K562 (cell line): ENCODE measurements at regions not wholly inside any gene's neighbourhood (a gene's known extent, or its start where the extent isn't known, plus 50 kb on each side); places are given as distances from the start of the nearest gene placed in this dataset.

Experiments
- ATAC-seq: fragments of 200-7000 bp; cut with Tn5 transposase; 3 replicates; pipeline ENCODE4 v1.9.1; 2020; ENCODE audit warnings: moderate library complexity
- BruUV-seq: library from RNA; stranded (reverse); fragments of 400-500 nt; replicated peaks from 2 replicates; lab custom pipeline; 2021; lab: Mats Ljungman, UMichigan
- CTCF ChIA-PET: fragments of 300-600 bp; formaldehyde crosslinking; extraction: SDS; loops from one replicate; lab custom pipeline; 2021; ENCODE audit warnings: low intra/inter-chr PET ratio; lab: Yijun Ruan, JAX
- POLR2A ChIA-PET: fragments of 300-600, 350-650 bp; sonication (Branson Sonifier 250); formaldehyde crosslinking; extraction: SDS; loops from one replicate; lab custom pipeline; 2021; ENCODE audit warnings: antibody characterized with exemption, inconsistent platforms; lab: Yijun Ruan, JAX
- DNase-seq, 4 experiments: peaks; one replicate each; pipeline versions ENCODE4 v3.0.0 to v3.0.0-alpha.2; 2011 to 2018; ENCODE audit warnings: low spot score in 3 of 4, mixed read lengths in 3 of 4; ENCODE audit errors: extremely low read depth in 1 of 4
- FAIRE-seq: peaks from 2 replicates; lab custom pipeline; 2011; peaks lifted over from hg19 to GRCh38; lab: Jason Lieb, UNC
- H2AFZ ChIP-seq: 2 replicates; pipeline ENCODE4 v1.6.0; 2011; ENCODE audit warnings: low read depth, low read length, control low read depth, inconsistent platforms
- H3K27ac ChIP-seq: fragments of 200-600 bp; 3 replicates; pipeline ENCODE4 v1.8.0; 2011; ENCODE audit warnings: low read depth, mild to moderate bottlenecking, control low read depth, inconsistent platforms, low read length, moderate library complexity, mixed read lengths; ENCODE audit errors: extremely low read depth
- H3K27me3 ChIP-seq, 2 experiments: fragments of 300-600 bp in 1 of 2; 2 replicates in 1 of 2; 3 replicates in 1 of 2; pipeline versions ENCODE4 v1.6.0 to v1.8.0; 2011; ENCODE audit warnings: inconsistent platforms in 2 of 2, low read length in 2 of 2, mild to moderate bottlenecking in 1 of 2, mixed read lengths in 1 of 2, moderate library complexity in 1 of 2; ENCODE audit not compliant: control insufficient read depth in 2 of 2, insufficient read depth in 2 of 2
- H3K36me3 ChIP-seq: fragments of 300-600 bp; 3 replicates; pipeline ENCODE4 v1.8.0; 2011; ENCODE audit warnings: mild to moderate bottlenecking, low read length, inconsistent platforms; ENCODE audit not compliant: control insufficient read depth, insufficient read depth
- H3K4me1 ChIP-seq, 2 experiments: fragments of 200-600 bp in 1 of 2; replicated peaks in 1 of 2; 2 replicates in 1 of 2; 3 replicates in 1 of 2; pipeline versions ENCODE4 v1.5.1 to v1.8.0; 2011; ENCODE audit warnings: inconsistent platforms in 2 of 2, low read length in 2 of 2, mild to moderate bottlenecking in 1 of 2, mixed read lengths in 1 of 2, moderate library complexity in 1 of 2; ENCODE audit not compliant: control insufficient read depth in 2 of 2, insufficient read depth in 2 of 2
- H3K4me2 ChIP-seq: 2 replicates; pipeline ENCODE4 v1.6.1; 2011; ENCODE audit warnings: low read length, control low read depth, inconsistent platforms, mixed read lengths; ENCODE audit not compliant: insufficient read depth
- H3K4me3 ChIP-seq: fragments of 200-600 bp; sonication (generic), shearing (Covaris generic); 2 replicates; pipeline ENCODE4 v1.5.1; 2016; ENCODE audit warnings: control low read depth, inconsistent platforms
- H3K79me2 ChIP-seq: fragments of 200-600 bp; 3 replicates; pipeline ENCODE4 v1.8.0; 2011; ENCODE audit warnings: low read length, inconsistent platforms; ENCODE audit not compliant: control insufficient read depth, insufficient read depth
- H3K9ac ChIP-seq, 2 experiments: 2 replicates each; pipeline versions ENCODE4 v1.6.0 to v1.6.1; 2011; ENCODE audit warnings: low read depth in 2 of 2, low read length in 2 of 2, control low read depth in 1 of 2, inconsistent platforms in 1 of 2, mild to moderate bottlenecking in 1 of 2, mixed read lengths in 1 of 2; ENCODE audit not compliant: insufficient read depth in 1 of 2
- H3K9me1 ChIP-seq: one replicate; pipeline ENCODE4 v1.6.0; 2011; ENCODE audit warnings: inconsistent platforms, mild to moderate bottlenecking, low read length, moderate library complexity; ENCODE audit not compliant: control insufficient read depth, insufficient read depth
- H3K9me3 ChIP-seq: replicated peaks from 2 replicates; pipeline ENCODE4 v1.5.1; 2011; ENCODE audit warnings: low read depth, low read length, inconsistent platforms; ENCODE audit not compliant: control insufficient read depth, insufficient read depth
- H4K20me1 ChIP-seq: replicated peaks from 2 replicates; pipeline ENCODE4 v1.6.1; 2011; ENCODE audit warnings: low read length, inconsistent platforms, mixed read lengths; ENCODE audit not compliant: control insufficient read depth, insufficient read depth
- BACH1 ChIP-seq: fragments of 200-800 bp; sonication (Bioruptor generic); IDR thresholded peaks from 2 replicates; pipeline ENCODE4 v1.6.1; 2016; ENCODE audit warnings: missing genetic modification characterization, missing compliant biosample characterization
- DPF2 ChIP-seq: fragments of 450-650 bp; IDR thresholded peaks from 2 replicates; pipeline ENCODE4 v1.6.1; 2016
- FOSL1 ChIP-seq: fragments of 200-800 bp; sonication (Bioruptor generic); conservative IDR thresholded peaks from 2 replicates; pipeline ENCODE4 v1.6.1; 2016; ENCODE audit warnings: missing genetic modification characterization, missing compliant biosample characterization
- HDAC1 ChIP-seq, 2 experiments: fragments of 450-650 bp; IDR thresholded peaks; 2 replicates each; pipeline ENCODE4 v1.6.1; 2016 to 2017; ENCODE audit warnings: inconsistent platforms in 1 of 2, mild to moderate bottlenecking in 1 of 2, moderate library complexity in 1 of 2
- HMG20B ChIP-seq: fragments of 250-450 bp; sonication (Bioruptor Pico); IDR thresholded peaks from 2 replicates; pipeline ENCODE4 v1.5.0; 2021; ENCODE audit warnings: mild to moderate bottlenecking
- HMGXB4 ChIP-seq: sonication (generic); formaldehyde crosslinking; IDR thresholded peaks from 2 replicates; pipeline ENCODE4 v1.8.1; 2023; ENCODE audit warnings: mild to moderate bottlenecking, missing genetic modification reagents
- HNRNPUL1 ChIP-seq: fragments of 200-400 bp; formaldehyde crosslinking; IDR thresholded peaks from 2 replicates; pipeline ENCODE4 v1.6.1; 2017; ENCODE audit warnings: low read length
- JUN ChIP-seq, 2 experiments: sonication (generic) in 1 of 2; formaldehyde crosslinking in 1 of 2; IDR thresholded peaks; 2 replicates each; pipeline versions ENCODE4 v1.6.1 to v1.8.0; 2012 to 2022; ENCODE audit warnings: borderline replicate concordance in 2 of 2, mild to moderate bottlenecking in 2 of 2, improper control_type of control experiment in 1 of 2, low read depth in 1 of 2, low read length in 1 of 2, missing genetic modification reagents in 1 of 2
- NR3C1 ChIP-seq: sonication (generic); formaldehyde crosslinking; IDR thresholded peaks from 2 replicates; pipeline ENCODE4 v1.8.1; 2022; ENCODE audit warnings: missing genetic modification reagents
- POLR2G ChIP-seq: fragments of 200-400 bp; formaldehyde crosslinking; IDR thresholded peaks from 2 replicates; pipeline ENCODE4 v1.6.1; 2017; ENCODE audit warnings: low read depth, mild to moderate bottlenecking, antibody characterized with exemption, low read length, moderate library complexity
- SMARCC2 ChIP-seq: fragments of 450-650 bp; IDR thresholded peaks from 2 replicates; pipeline ENCODE4 v1.6.1; 2017; ENCODE audit warnings: antibody characterized with exemption, moderate library complexity, mild to moderate bottlenecking, low read depth
- ZNF384 ChIP-seq: IDR thresholded peaks from 2 replicates; pipeline ENCODE4 v1.6.1; 2012; ENCODE audit warnings: low read depth, low read length, improper control_type of control experiment
- WGBS: fragments of 100-300 bp; shearing (Covaris generic); methylation state at CpG from one replicate; pipeline ENCODE4 v1.1.6; 2016; ENCODE audit warnings: low coverage, mixed read lengths; ENCODE audit not compliant: insufficient coverage; ENCODE audit errors: missing lambda C conversion rate; 5-methylcytosine and 5-hydroxymethylcytosine counted together
- in situ Hi-C: fragments of 300-500 bp; cut with MboI; formaldehyde crosslinking; loops from 4 replicates; pipeline ENCODE4 v1.15.0; 2018; ENCODE audit warnings: inconsistent platforms, mixed read lengths
- intact Hi-C: fragments of 100-400 bp; cut with micrococcal nuclease; formaldehyde crosslinking; loops from 2 replicates; pipeline ENCODE4 v1.14.2; 2022

GRCh38 chr12:59100585-59100984, 180.3 kb upstream of the LRIG3 start:
- FAIRE-seq, result no peak
- POLR2A ChIA-PET, result interaction anchor here (1.0 kb wide), 1 partner anchor 8 kb away, joined by 5 read pairs; no protein-coding TSS in a partner anchor
- H2AFZ ChIP-seq, result no peak overlapping the region
- no peak for TF ChIP-seq DPF2
- TF ChIP-seq JUN (IDR thresholded peaks at IDR 0.05; ENCODE audit: borderline replicate concordance, low read depth, low read length), result no peak
- no peak for TF ChIP-seq JUN (CRISPR knock-in tag; IDR thresholded peaks at IDR 0.05; ENCODE audit: borderline replicate concordance)
- TF ChIP-seq ZNF384, result no peak
- no peak for TF ChIP-seq FOSL1
- TF ChIP-seq NR3C1 (CRISPR knock-in tag), result no peak
- TF ChIP-seq HDAC1 (IDR thresholded peaks at IDR 0.05), result no peak
- no peak for TF ChIP-seq SMARCC2
- no peak for TF ChIP-seq HNRNPUL1
- TF ChIP-seq HMGXB4 (CRISPR knock-in tag), result no peak
- no peak for TF ChIP-seq BACH1 (tag)
- no peak for TF ChIP-seq POLR2G
- no peak for TF ChIP-seq HMG20B
- H3K4me3 ChIP-seq, result no peak overlapping the region
- ATAC-seq, result no peak
- no peaks in the 10 kb centered on the region for H4K20me1 ChIP-seq
- CTCF ChIA-PET, result no interaction called here
- H3K27me3 ChIP-seq, result no peaks in the 10 kb centered on the region
- no peak for DNase-seq
- no TSS peak for BruUV-seq
- H3K9me3 ChIP-seq, result no peaks in the 10 kb centered on the region
- H3K36me3 ChIP-seq, result no peaks in the 10 kb centered on the region
- no peak overlapping the region for H3K4me2 ChIP-seq
- H3K9ac ChIP-seq, result no peak overlapping the region
- no peaks in the 10 kb centered on the region for H3K79me2 ChIP-seq
- 0% methylated on average over 4 of the region's 4 CpGs for WGBS
- H3K27ac ChIP-seq, result no peak overlapping the region
- no peaks in the 10 kb centered on the region for H3K9me1 ChIP-seq
- H3K4me1 ChIP-seq, result no peaks in the 10 kb centered on the region
- in situ Hi-C loops, result no loop called here
- intact Hi-C loops, result no loop called here
